K562 (cell line): ENCODE measurements at regions not wholly inside any gene's neighbourhood (a gene's known extent, or its start where the extent isn't known, plus 50 kb on each side); places are given as distances from the start of the nearest gene placed in this dataset.

Experiments
- BRCA1 ChIP-seq, 2 experiments: fragments of 450-650 bp in 1 of 2; sonication (generic) in 1 of 2; formaldehyde crosslinking in 1 of 2; IDR thresholded peaks; 2 replicates each; pipeline versions ENCODE4 v1.5.0 to v1.6.1; 2017 to 2020; ENCODE audit warnings: mild to moderate bottlenecking in 1 of 2, missing genetic modification reagents in 1 of 2
- EZH2 ChIP-seq: IDR thresholded peaks from 2 replicates; pipeline ENCODE4 v1.6.1; 2012; ENCODE audit warnings: low read depth, mild to moderate bottlenecking, inconsistent platforms, low read length, borderline replicate concordance
- LARP7 ChIP-seq: fragments of 450-650 bp; IDR thresholded peaks from 2 replicates; pipeline ENCODE4 v1.6.1; 2016
- LEF1 ChIP-seq: fragments of 450-650 bp; IDR thresholded peaks from 2 replicates; pipeline ENCODE4 v1.6.1; 2016; ENCODE audit warnings: mild to moderate bottlenecking
- NEUROD1 ChIP-seq: fragments of 150-350 bp; IDR thresholded peaks from 2 replicates; pipeline ENCODE4 v1.6.1; 2014; ENCODE audit warnings: borderline replicate concordance, low read length, low read depth; ENCODE audit not compliant: partially characterized antibody
- U2AF2 ChIP-seq: fragments of 200-400 bp; formaldehyde crosslinking; optimal IDR thresholded peaks from 2 replicates; pipeline ENCODE3; 2017; ENCODE audit warnings: low read depth, mild to moderate bottlenecking, low read length
- ZSCAN29 ChIP-seq: fragments of 450-650 bp; IDR thresholded peaks from 2 replicates; pipeline ENCODE4 v1.6.1; 2017

- TF ChIP-seq LEF1 (no peak), LARP7 (no peak), NEUROD1 (no peak), ZSCAN29 (no peak), U2AF2 (no peak), BRCA1 (IDR thresholded peaks at IDR 0.05) (no peak), BRCA1 (CRISPR knock-in tag; IDR thresholded peaks at IDR 0.05) (no peak), EZH2 (no peak)
These were observed 104.3 kb upstream of the FRY start for GRCh38 chr13:31927219-31927653.
